Endothelial cell of hepatic sinusoid (primary cell): ENCODE measurements at regions not wholly inside any gene's neighbourhood (a gene's known extent, or its start where the extent isn't known, plus 50 kb on each side); places are given as distances from the start of the nearest gene placed in this dataset.
"Not testable (repeated sequence)": the region's sequence is repeated elsewhere in the genome, so short reads cannot be mapped to it uniquely, and the experiment has no call there.

ENCODE experiments used
- in situ Hi-C: cut with HindIII; loops from 2 replicates; pipeline ENCODE4 v1.10.0; 2017; ENCODE audit warnings: low sequenced_read_pairs

DNA sequence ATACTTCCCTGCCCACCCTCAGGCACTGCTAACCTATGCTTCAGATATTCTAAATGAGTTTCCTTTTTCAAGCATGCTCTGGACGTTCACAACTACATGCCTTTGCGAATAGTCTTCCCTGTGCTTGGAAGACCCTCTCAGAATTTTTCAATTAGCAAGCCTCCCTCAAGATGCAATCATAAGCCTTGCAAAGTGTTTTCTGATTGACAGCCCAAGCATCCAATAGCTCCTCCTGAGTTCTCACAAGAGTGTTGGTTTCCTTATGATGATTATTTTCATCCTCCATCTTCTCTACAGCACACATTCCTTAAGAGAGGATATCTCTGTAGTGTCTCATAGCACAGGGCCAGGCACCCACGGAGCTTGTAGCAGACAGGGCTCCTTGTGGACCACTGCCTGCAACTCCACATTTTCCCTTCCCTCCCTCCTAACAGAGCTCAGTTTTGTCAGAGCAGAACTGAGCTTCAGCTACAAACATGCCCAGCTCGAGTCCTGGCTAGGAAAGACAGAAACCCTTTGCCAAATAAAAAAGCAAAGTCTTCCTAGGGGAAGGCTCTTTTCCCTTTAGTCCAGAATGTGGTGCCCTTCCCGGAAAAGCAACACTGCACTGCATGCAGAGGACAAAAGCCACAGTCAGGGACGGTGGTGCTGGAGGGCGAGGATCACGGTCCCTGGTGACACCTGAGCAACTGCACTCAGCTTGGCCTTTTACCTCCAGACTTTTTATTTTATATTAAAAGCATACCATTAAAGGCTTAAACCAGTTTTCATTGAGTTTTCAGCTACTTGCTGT lies 819.8 kb upstream of the ID2 start:
- in situ Hi-C loops = no loop called here

DNA sequence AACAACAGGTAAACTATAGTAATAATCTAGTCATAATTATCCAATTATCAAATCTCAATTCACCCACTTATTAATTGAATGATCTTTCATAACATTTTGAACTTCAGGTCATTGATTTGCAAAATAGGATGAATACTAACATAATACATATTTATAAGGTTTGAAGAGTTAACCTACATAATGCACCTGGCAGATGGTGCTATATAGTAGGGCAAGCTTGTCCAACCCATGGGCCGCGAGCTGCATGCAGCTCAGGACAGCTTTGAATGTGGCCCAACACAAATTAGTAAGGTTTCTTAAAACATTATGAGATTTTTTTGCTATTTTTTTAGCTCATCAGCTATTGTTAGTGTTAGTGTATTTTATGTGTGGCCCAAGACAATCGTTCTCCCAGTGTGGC lies 815.8 kb upstream of the ID2 start:
- in situ Hi-C loops = no loop called here

DNA sequence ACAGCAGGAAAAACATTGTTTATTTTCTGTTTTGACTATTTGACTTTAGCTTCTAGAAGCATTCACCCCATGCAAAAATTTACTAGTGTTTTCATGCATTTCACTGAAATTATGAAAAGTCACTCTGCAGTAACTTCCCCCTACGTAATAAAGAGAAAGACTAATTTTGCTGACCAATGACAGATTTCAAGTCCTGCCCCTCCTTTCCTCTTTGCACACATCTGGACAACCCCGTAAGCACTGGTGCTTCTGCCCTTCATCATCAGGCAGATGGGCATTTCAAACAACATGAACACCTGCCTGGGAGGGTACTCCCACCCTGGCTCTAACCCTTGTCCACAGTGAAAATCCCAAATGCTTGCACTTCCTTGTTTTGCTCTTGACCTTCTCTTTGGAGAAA lies 815.0 kb upstream of the ID2 start:
- in situ Hi-C loops = no loop called here

DNA sequence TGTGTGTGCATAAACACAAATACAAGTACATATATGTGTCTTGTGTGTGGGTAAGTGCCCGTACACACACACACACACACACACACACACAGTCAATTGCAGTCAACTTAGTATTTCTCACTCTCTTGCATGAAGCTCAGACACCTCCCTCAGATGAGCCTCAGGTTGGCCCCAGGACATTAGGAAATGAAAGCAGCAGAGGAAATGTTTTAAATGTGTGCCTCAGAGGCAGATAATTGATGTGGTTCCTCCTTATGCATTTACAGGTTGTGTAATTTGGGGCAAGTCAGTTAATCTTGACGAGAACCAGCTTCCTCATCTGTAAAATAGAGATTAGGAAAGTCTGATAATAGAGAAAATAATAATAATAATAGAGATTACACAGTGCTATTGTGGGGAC lies 814.0 kb upstream of the ID2 start:
- in situ Hi-C loops = no loop called here

DNA sequence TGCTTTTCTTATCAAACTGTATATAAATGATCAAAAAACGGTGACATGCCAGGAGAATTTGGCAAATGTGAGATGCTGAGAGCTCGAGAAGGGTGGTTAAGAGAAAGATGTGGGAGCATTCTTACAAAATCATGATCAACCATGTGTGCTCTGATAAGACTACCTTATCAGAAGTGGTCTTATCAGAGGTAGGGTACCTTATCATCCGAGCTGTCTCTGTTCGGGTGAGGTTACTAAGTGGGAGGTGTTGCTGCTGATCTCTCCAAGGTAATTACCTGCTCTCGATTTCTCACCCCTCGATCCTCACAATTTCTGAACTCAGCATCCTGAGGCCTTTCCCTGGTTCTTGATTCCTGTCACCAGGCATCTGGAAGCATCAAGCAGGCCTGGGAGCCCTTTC lies 813.0 kb upstream of the ID2 start:
- in situ Hi-C loops = no loop called here

DNA sequence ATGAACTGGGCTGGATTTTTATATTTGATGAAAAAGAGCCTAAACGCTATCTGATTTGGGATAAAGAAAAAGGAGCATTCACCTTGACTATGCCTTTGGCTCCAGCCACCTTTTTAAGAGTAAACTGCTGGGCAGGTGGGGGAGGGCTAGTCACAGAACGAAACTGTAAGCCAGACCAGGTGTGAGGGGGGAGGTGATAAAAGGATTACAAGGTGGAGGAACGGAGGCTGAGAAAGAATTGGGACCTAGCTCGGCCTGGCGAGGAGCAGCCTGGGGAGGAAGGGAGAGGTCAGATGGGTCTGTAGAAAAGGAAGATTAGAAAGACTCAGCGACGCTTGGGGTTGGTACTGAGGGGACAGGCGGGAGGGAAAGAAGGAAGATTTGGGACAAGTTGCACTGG lies 805.4 kb upstream of the ID2 start:
- in situ Hi-C loops = not testable (repeated sequence)

DNA sequence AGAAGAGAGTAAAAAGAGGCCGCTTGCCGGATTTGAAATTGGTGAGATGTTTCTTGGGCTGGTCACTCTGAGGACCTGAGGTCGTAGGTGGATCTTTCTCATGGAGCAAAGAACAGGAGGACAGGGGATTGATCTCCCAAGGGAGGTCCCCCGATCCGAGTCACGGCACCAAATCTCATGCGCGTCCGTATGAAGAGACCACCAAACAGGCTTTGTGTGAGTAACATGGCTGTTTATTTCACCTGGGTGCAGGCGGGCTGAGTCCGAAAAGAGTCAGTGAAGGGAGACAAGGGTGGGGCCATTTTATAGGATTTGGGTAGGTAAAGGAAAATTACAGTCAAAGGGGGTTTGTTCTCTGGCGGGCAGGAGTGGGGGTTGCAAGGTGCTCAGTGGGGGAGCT lies 803.6 kb upstream of the ID2 start:
- in situ Hi-C loops = not testable (repeated sequence)

DNA sequence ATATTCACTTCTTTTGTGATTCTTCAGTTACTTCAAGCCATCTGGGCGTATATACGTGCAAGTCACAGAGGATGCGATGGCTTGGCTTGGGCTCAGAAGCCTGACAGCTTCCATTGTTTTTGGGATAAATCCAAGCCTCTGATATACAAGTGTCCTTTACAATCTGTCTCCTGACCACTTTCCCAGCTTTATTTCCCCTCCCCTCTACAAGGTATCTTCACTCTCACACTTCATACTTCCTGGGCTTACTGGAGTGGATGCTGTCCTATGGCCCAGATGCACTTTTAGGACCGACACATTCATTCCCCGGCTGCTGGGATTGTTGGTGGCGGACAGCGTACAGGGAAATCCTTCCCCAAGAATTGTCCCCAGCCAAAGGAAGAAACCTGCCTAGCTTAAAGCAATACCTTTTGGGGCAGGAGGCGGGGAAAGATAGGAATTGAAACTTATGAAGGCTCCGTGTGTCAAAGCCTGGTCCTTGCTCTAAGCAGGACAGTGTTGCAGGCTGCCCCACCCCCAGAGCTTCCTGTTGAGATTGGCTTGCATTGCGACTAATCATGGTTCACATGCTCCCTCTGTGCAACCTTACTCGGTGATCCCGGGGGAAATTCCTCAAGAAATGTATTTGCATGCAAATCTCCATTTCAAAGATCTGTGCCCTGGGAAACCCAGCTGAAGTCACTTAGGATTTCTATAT lies 802.9 kb upstream of the ID2 start:
- in situ Hi-C loops = no loop called here

DNA sequence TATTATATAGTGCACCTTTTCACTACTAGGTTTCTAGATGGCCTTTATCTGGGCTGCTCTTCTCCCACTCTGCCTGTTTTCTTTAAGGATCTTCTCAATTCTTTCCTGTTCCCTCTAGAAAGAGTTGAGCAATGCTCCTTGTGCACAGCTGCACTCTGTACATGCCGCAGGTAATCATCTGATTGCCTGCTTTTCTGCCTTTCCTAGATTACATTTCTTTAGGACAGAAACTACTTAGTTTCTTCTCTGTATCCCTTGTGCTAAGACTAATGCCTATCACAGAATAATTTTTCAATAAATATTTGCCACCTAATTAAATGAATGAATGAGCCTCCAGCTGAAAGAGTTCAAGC lies 802.4 kb upstream of the ID2 start:
- in situ Hi-C loops = no loop called here

DNA sequence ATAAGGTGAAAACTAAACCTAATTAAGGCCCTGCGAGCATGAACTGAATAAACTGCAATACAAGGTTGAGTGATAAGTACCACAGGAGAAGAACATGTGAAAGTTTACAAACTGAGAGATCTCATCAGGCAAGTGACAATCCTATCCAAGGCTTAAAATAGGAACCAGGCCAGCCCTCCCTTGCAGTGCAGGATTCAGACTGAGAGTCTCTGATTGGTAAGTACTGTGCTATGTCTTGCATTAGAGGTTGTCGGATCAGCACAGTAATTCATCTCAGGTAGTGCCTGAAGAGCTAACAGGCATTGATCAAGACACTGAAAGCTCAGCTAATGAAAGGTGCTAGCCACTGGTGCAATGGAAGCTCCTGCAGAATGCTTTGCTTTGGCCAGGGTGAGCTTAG lies 801.7 kb upstream of the ID2 start:
- in situ Hi-C loops = no loop called here

DNA sequence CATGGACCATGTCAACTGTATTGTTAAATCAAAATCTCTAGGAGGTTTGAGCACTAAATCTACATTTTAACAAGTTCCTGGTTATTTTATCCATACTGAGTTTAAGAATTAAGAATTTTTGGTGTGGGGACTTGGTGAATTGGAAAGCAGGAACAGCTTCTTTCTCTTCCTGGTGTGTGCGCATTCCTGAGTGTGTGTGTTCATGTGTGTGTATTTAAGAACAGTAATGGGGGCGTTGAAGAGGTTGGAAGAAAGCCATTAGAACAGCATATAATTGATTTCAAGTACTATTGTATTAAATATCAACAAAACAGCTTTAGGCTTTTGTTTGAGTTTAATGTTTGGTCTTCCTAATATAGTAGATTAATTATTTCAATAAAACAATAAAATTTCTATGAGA lies 801.3 kb upstream of the ID2 start:
- in situ Hi-C loops = no loop called here

DNA sequence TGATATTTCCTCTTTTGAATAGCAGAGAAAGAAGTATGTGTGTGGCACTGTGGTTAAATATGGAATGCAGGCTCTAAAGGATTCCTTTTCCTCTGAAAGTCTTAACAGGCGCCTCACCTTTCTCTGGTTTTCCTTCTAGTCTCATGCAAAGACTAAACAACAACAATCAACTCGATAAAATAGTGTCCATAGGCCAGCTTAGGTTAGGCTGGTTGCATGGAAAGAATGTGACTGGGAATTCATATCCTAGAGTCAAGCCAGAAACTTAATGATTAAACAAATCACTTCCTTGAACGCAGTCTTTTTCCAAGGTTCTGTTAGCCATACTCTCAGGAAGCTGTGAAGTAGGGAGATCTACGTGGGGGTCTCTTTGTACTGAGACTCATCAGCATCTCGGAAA lies 800.8 kb upstream of the ID2 start:
- in situ Hi-C loops = no loop called here

DNA sequence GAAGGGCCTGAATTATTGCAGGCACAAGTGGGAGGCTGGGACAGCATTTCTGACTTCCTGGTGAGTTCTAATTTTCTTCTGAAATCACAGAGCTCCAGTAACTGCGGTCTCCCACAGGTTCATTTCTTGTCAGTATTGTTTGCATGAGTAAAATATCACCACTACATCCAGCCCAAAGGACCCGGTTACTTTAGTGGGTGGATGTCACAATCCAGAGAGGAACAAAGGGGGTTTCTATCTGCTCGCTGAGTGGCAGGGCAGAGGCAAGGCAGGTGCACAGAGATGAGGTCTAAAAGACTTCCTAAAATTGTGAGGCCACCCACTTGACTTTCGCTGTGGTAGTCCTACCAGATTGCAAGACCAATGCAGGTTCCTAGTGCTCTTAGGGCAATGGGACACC lies 800.4 kb upstream of the ID2 start:
- in situ Hi-C loops = no loop called here

DNA sequence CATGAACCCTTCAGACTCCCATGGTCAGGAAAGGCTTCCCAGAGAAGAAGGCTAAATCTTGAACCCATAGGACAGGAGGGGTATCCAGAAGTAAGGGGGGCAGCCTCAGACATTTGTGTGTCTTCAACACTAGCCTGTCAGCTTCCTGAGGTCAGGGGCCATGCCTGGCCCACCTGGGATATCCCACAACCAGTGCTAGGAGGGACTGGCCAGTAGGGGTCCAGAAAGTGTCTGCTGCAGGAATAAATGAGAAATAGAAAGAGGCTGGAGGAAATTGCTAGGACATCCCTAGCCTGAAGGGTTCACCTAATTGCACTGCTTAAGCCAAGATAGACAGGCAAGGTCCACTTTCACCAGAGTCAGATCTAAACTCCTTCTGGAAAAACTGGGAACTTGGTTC lies 799.6 kb upstream of the ID2 start:
- in situ Hi-C loops = no loop called here

DNA sequence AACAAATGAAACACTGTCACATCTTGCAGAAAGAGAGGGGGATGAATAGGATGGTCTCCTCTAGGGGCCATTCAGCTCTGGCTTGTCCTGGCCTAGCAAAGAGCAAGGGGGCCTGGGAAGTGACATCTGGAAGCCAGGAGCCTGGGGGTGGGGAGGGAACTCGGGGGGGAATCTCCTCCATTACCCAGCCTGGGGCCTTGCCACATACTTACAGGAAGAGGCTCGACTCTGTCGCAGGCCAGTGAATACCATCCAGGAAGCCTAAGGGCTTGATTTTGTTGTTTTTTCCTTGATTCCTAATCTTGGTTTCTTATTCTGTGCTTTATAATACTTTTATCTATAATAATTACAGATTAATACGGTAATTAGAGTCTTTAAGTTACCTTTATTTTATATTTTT lies 797.5 kb upstream of the ID2 start:
- in situ Hi-C loops = no loop called here

DNA sequence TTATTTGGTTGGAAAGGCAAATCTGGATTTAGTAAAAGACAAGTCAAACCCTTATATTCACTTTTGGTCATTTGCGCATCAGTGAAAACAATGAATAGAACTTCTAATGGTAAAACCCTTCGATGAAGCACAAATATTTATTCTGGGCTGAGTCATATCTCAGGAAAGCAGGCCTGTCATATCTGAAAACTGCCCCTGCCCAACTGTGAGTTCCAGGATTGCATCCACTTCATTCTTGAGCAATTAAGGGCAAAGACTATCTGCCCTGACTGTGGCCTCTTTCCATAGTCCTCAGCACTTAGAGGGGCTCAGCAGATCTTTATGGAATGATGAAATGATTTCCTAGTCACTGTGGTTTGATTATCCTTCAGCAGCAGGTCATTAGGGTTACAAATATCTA lies 795.2 kb upstream of the ID2 start:
- in situ Hi-C loops = no loop called here

DNA sequence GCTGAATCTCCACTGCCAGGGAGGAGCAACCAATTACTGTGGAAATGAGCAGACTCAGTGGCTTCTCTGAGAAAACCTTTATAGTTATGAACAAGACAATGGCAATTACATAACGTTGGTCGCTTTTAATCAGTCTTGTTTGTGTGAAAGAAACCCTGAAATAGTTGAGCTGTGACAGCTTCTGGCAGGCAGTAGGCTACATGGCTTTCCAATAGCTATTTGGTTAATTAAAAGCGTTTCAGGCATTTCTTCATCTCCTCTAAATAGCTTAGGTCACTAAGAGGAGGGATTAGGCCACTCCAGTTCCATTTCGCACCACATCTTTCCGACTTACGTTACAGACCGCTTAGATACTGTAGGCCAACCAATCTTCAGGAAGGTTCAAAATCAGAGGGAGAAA lies 794.4 kb upstream of the ID2 start:
- in situ Hi-C loops = no loop called here

DNA sequence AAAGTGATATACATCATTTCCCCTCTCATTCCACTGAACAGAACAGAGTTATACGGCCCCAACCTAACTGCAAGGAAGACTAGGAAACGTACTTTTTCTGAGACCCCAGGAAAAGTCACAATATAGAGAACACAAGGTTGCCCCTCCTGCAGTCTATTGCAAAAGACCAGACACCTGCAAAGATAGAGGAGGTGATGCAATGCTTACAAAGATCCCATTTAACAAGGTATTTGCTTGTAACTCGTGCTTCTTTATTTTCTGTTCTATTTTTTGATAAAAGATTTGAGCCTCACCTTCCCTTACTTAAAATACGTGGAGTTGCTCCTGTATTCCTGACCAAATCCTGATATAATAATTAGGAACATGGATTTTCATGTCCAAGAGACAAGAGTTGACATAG lies 793.0 kb upstream of the ID2 start:
- in situ Hi-C loops = no loop called here

DNA sequence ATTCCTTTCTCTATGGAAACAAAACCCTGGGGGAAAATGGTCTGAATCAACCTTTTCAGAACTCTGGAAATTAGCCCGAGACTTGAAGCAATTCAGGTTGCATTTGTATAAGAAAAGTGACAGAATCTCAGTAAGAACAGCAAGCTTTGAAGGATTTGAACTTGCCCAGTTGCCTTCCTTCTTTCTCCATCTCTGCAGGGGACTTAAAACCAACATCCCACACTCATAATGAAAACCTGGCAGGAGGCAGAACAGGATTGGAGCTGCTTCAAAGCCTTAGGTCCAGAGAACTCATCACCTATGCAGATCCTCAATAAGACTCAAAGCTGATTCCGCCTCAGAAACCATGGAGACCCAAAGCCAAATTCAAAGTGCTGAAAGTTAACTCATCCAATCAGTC lies 790.5 kb upstream of the ID2 start:
- in situ Hi-C loops = no loop called here

DNA sequence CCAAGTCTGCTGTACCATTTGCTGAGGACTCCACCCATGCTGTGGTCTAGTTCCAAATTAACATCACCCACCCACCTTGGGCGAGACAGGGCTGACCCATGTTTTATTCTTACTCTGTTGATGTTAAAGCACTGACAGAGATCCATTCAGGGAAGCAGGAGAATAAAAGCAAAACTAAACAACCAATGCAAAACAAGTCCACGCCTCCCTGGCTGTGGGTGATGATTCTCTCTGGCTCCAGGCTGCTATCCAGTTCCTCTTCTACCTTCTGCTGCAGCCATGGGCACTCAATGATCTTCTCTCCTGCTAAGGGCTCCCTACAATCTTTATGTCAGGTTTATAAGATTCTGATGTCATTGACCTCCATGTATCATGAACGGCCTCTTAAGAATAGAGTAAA lies 786.6 kb upstream of the ID2 start:
- in situ Hi-C loops = loop anchor here (5.0 kb wide), 1 partner anchor 57 kb away; no protein-coding TSS in a partner anchor

DNA sequence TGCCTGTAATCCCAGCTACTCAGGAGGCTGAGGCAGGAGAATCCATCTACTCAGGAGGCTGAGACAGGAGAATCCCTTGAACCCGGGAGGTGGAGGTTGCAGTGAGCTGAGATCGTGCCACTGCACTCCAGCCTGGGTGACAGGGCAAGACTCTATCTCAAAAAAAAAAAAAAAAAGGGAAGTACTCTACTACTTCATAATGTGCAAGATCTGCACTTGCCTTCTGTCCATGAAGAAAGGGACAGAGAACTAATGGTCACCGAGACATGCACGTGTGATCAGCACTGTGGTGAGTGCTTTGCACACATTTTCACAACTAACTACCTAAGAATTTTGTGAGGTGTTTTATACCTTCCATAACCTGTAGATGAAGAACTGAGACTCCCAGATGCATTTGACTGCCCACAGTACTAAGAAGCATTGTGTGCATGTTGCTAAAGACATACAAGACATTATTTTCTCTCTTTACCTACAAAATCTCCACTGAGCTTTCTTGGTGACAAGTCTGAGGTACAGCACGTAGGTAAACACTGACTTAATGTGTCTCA lies 784.8 kb upstream of the ID2 start:
- in situ Hi-C loops = loop anchor here (5.0 kb wide), 1 partner anchor 55 kb away; no protein-coding TSS in a partner anchor

DNA sequence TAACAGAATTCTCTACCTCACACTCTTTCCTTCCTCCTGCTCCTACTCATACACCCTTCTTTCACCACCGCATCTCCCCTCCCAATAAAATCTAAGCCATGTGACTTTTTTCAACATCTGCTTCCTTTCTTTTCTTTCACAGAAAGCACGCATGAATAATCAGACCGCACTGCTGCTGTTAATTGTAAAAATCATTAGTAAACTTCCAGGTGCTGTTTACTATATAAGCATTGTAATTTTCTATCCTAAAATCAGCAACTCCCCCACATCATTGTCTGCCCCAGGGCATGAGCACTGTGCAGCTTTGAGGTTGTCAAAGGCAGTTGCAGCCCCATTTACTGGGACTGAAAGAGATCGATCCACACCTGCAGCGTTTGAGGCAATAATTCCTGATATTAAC lies 782.6 kb upstream of the ID2 start:
- in situ Hi-C loops = loop anchor here (5.0 kb wide), 1 partner anchor 53 kb away; no protein-coding TSS in a partner anchor
